ENCODE measurements at regions not wholly inside any gene's neighbourhood (a gene's known extent, or its start where the extent isn't known, plus 50 kb on each side); places are given as distances from the start of the nearest gene placed in this dataset.

DNA sequence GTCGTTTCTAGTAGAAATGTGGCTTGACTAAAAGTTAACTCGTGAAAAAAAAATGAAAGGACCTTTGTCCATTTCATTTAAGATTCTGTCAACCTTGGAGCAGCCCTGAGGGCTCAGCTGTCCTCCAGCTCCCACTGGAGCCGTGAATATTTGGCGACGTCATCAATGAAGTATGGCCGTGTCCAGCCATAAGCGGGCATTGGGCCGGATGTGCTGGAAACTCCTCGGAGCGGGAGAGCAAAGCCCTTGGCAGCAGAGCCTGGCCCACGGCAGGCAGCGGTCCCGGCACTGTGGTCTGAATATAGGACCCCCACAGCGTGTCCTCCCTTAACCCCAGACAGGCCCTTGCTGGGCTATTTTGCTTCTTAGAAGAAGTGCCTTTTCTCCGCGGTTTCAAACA is 50.0 kb downstream of the JAKMIP3 start:
- no peaks in the 10 kb centered on the region for H3F3A ChIP-seq (ENCODE audit: low read length, unreplicated experiment)
- ATAC-seq (no peak), DNase-seq (no peak)
- no peak overlapping the region for H3K4me3 ChIP-seq (ENCODE audit: low read length)
- intact Hi-C loops (cut with micrococcal nuclease): no loop called here
- H3K27ac ChIP-seq (ENCODE audit: low read length): no peak overlapping the region
- TF ChIP-seq EZH2phosphoT487 (IDR thresholded peaks at IDR 0.05; ENCODE audit: borderline replicate concordance, low read length): no peak
- no peak for TF ChIP-seq EZH2 (IDR thresholded peaks at IDR 0.05; ENCODE audit: low read length, unreplicated experiment)
- TF ChIP-seq, protein P1, sequence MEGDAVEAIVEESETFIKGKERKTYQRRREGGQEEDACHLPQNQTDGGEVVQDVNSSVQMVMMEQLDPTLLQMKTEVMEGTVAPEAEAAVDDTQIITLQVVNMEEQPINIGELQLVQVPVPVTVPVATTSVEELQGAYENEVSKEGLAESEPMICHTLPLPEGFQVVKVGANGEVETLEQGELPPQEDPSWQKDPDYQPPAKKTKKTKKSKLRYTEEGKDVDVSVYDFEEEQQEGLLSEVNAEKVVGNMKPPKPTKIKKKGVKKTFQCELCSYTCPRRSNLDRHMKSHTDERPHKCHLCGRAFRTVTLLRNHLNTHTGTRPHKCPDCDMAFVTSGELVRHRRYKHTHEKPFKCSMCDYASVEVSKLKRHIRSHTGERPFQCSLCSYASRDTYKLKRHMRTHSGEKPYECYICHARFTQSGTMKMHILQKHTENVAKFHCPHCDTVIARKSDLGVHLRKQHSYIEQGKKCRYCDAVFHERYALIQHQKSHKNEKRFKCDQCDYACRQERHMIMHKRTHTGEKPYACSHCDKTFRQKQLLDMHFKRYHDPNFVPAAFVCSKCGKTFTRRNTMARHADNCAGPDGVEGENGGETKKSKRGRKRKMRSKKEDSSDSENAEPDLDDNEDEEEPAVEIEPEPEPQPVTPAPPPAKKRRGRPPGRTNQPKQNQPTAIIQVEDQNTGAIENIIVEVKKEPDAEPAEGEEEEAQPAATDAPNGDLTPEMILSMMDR (conservative IDR thresholded peaks at IDR 0.05; ENCODE audit: low read depth, low read length): no peak
- H3K4me2 ChIP-seq (ENCODE audit: low read length): no peak overlapping the region
- no peaks in the 10 kb centered on the region for H3K9me3 ChIP-seq (ENCODE audit: low read length)
- H3K79me2 ChIP-seq (ENCODE audit: low read length): no peaks in the 10 kb centered on the region
- no peaks in the 10 kb centered on the region for H3K27me3 ChIP-seq (ENCODE audit: low read length)
- no peak overlapping the region for H2AFZ ChIP-seq (ENCODE audit: low read length)
- H4K20me1 ChIP-seq (ENCODE audit: low read length): no peaks in the 10 kb centered on the region
- H3K9me2 ChIP-seq (replicated peaks; ENCODE audit: low read length): no peaks in the 10 kb centered on the region
- no peaks in the 10 kb centered on the region for H3K36me3 ChIP-seq (ENCODE audit: low read depth, low read length)
- CTCF ChIA-PET: no interaction called here
- H3K9ac ChIP-seq (ENCODE audit: low read length): no peak overlapping the region
- POLR2A ChIA-PET (ENCODE audit: unreplicated experiment): no interaction called here
- no peaks in the 10 kb centered on the region for H3K4me1 ChIP-seq (ENCODE audit: insufficient read depth, low read length)
- BruUV-seq (replicated peaks): no TSS peak

DNA sequence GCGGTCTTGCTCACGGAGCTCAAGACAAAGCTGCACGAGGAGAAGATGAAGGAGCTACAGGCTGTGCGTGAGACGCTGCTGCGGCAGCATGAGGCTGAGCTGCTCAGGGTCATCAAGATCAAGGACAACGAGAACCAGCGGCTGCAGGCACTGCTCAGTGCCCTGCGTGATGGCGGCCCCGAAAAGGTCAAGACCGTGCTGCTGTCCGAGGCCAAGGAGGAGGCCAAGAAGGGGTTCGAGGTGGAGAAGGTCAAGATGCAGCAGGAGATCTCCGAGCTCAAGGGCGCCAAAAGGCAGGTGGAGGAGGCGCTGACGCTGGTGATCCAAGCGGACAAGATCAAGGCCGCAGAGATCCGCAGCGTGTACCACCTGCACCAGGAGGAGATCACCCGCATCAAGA is 51.4 kb downstream of the JAKMIP3 start:
- Histone ChIP-seq H3K4me2 (ENCODE audit: low read length) (no peak overlapping the region), H3K27me3 (ENCODE audit: low read length) (no peaks in the 10 kb centered on the region), H3K79me2 (ENCODE audit: low read length) (no peaks in the 10 kb centered on the region), H3K4me1 (ENCODE audit: insufficient read depth, low read length) (no peaks in the 10 kb centered on the region), H3K27ac (ENCODE audit: low read length) (no peak overlapping the region), H3K9me2 (replicated peaks; ENCODE audit: low read length) (no peaks in the 10 kb centered on the region), H3K9ac (ENCODE audit: low read length) (no peak overlapping the region), H3K36me3 (ENCODE audit: low read depth, low read length) (no peaks in the 10 kb centered on the region), H4K20me1 (ENCODE audit: low read length) (no peaks in the 10 kb centered on the region), H2AFZ (ENCODE audit: low read length) (no peak overlapping the region), H3F3A (ENCODE audit: low read length, unreplicated experiment) (no peaks in the 10 kb centered on the region), H3K9me3 (ENCODE audit: low read length) (no peaks in the 10 kb centered on the region), H3K4me3 (ENCODE audit: low read length) (no peak overlapping the region)
- intact Hi-C loops (cut with micrococcal nuclease): no loop called here
- no TSS peak for BruUV-seq (replicated peaks)
- DNase-seq (no peak), ATAC-seq (no peak)
- TF ChIP-seq EZH2phosphoT487 (IDR thresholded peaks at IDR 0.05; ENCODE audit: borderline replicate concordance, low read length): no peak
- TF ChIP-seq, protein P1 (conservative IDR thresholded peaks at IDR 0.05; ENCODE audit: low read depth, low read length): no peak
- no peak for TF ChIP-seq EZH2 (IDR thresholded peaks at IDR 0.05; ENCODE audit: low read length, unreplicated experiment)
- POLR2A ChIA-PET (ENCODE audit: unreplicated experiment): no interaction called here
- CTCF ChIA-PET: no interaction called here

DNA sequence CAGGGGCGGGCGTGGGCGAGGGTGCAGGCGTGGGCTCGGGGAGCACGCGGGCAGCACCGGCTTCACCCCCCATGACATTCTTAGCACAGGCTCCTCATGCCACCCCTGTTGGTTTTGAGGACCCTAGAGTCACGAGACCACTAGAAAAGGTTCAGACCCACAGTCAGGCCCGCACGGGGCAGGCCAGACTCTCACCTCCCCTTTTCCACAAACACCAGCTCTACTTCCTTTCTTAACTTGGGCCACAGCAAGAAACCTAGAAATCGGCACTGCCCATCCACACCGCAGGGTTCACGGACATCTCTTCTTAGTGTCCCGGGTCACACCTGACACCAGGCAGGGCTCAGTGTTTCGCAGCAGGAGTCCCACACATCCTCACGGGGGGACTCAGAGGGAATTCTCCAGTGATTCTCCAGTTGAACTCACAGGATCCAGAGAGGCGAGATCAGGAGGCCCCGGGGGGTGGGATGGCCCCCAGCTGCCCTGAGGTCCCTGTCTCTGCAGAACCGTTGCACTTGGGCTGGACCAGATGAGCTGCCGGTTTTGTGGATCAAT is 52.0 kb downstream of the JAKMIP3 start:
- intact Hi-C loops (cut with micrococcal nuclease): no loop called here

More for the DNA sequence above, 52.0 kb downstream of the JAKMIP3 start:
- Histone ChIP-seq H3K4me3 (ENCODE audit: low read length) (no peak overlapping the region), H3K79me2 (ENCODE audit: low read length) (no peaks in the 10 kb centered on the region), H3K27ac (ENCODE audit: low read length) (no peak overlapping the region), H3K27me3 (ENCODE audit: low read length) (no peaks in the 10 kb centered on the region), H2AFZ (ENCODE audit: low read length) (no peak overlapping the region), H3K36me3 (ENCODE audit: low read depth, low read length) (no peaks in the 10 kb centered on the region), H3F3A (ENCODE audit: low read length, unreplicated experiment) (no peaks in the 10 kb centered on the region), H3K9me2 (replicated peaks; ENCODE audit: low read length) (no peaks in the 10 kb centered on the region), H3K4me1 (ENCODE audit: insufficient read depth, low read length) (no peaks in the 10 kb centered on the region), H3K9ac (ENCODE audit: low read length) (no peak overlapping the region), H3K4me2 (ENCODE audit: low read length) (no peak overlapping the region), H3K9me3 (ENCODE audit: low read length) (no peaks in the 10 kb centered on the region), H4K20me1 (ENCODE audit: low read length) (no peaks in the 10 kb centered on the region)
- DNase-seq (no peak), ATAC-seq (no peak)
- TF ChIP-seq EZH2phosphoT487 (IDR thresholded peaks at IDR 0.05; ENCODE audit: borderline replicate concordance, low read length): no peak
- TF ChIP-seq EZH2 (IDR thresholded peaks at IDR 0.05; ENCODE audit: low read length, unreplicated experiment): no peak
- TF ChIP-seq, protein P1 (conservative IDR thresholded peaks at IDR 0.05; ENCODE audit: low read depth, low read length): no peak
- BruUV-seq (replicated peaks): no TSS peak
- POLR2A ChIA-PET (ENCODE audit: unreplicated experiment): no interaction called here
- CTCF ChIA-PET: no interaction called here
